ENCODE measurements at regions not wholly inside any gene's neighbourhood (a gene's known extent, or its start where the extent isn't known, plus 50 kb on each side); places are given as distances from the start of the nearest gene placed in this dataset.

DNA sequence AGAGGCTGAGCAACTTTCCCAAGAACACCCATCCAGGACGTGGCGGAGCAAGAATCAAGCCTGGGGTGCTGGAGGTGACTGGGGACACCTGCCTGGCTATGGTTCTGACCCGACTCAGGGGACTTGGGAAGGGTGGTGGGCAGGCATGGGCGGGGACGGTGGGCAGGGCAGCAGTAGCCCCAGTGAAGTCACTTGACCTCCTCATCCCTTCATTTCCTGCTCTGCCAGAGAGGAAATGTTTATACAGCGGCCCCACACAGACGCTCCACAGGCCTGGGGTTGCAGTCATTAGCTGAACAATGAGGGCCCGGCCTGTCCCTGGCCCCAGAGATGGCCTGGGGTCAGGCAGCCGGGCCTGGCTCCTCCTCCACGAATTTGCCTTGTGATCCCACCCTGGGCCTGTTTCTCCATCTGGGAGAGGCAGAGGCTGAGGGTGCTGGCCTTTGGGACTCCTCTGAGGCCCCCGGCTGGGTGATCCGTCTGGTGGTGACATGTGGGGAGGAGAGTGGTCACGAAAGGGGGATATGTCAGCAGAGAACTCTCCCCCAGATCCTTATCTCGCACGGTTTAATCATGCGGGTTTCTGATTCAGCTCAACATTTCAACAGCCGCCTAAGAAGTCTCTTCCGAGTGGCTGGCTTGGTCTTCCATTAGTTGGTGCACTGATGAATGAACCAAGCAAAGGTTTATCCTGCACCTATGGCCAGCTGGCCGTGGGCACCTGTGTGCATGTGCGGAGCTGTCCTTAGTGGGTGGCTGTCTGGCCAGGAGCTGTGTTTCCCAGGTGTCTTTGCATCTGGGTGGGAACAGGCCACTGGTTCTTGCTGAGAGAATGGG is 175.9 kb downstream of the IRF8 start:
- no peak for TF ChIP-seq GABPA (IDR thresholded peaks at IDR 0.05; ENCODE audit: low read depth)
- TF ChIP-seq, protein P1, sequence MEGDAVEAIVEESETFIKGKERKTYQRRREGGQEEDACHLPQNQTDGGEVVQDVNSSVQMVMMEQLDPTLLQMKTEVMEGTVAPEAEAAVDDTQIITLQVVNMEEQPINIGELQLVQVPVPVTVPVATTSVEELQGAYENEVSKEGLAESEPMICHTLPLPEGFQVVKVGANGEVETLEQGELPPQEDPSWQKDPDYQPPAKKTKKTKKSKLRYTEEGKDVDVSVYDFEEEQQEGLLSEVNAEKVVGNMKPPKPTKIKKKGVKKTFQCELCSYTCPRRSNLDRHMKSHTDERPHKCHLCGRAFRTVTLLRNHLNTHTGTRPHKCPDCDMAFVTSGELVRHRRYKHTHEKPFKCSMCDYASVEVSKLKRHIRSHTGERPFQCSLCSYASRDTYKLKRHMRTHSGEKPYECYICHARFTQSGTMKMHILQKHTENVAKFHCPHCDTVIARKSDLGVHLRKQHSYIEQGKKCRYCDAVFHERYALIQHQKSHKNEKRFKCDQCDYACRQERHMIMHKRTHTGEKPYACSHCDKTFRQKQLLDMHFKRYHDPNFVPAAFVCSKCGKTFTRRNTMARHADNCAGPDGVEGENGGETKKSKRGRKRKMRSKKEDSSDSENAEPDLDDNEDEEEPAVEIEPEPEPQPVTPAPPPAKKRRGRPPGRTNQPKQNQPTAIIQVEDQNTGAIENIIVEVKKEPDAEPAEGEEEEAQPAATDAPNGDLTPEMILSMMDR (IDR thresholded peaks at IDR 0.05; ENCODE audit: insufficient read depth, low read length): no peak
- no peak for TF ChIP-seq SPI1 (IDR thresholded peaks at IDR 0.05; ENCODE audit: borderline replicate concordance, low read depth)
- TF ChIP-seq POLR2AphosphoS5 (IDR thresholded peaks at IDR 0.05; ENCODE audit: low read depth): no peak
- TF ChIP-seq, protein P2, sequence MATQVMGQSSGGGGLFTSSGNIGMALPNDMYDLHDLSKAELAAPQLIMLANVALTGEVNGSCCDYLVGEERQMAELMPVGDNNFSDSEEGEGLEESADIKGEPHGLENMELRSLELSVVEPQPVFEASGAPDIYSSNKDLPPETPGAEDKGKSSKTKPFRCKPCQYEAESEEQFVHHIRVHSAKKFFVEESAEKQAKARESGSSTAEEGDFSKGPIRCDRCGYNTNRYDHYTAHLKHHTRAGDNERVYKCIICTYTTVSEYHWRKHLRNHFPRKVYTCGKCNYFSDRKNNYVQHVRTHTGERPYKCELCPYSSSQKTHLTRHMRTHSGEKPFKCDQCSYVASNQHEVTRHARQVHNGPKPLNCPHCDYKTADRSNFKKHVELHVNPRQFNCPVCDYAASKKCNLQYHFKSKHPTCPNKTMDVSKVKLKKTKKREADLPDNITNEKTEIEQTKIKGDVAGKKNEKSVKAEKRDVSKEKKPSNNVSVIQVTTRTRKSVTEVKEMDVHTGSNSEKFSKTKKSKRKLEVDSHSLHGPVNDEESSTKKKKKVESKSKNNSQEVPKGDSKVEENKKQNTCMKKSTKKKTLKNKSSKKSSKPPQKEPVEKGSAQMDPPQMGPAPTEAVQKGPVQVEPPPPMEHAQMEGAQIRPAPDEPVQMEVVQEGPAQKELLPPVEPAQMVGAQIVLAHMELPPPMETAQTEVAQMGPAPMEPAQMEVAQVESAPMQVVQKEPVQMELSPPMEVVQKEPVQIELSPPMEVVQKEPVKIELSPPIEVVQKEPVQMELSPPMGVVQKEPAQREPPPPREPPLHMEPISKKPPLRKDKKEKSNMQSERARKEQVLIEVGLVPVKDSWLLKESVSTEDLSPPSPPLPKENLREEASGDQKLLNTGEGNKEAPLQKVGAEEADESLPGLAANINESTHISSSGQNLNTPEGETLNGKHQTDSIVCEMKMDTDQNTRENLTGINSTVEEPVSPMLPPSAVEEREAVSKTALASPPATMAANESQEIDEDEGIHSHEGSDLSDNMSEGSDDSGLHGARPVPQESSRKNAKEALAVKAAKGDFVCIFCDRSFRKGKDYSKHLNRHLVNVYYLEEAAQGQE (IDR thresholded peaks at IDR 0.05; ENCODE audit: insufficient replicate concordance, low read depth): no peak

Measured in HL-60 (cell line).